AG04450 (cell line): ENCODE measurements at regions not wholly inside any gene's neighbourhood (a gene's known extent, or its start where the extent isn't known, plus 50 kb on each side); places are given as distances from the start of the nearest gene placed in this dataset.
A peak's percentile ranks its signal among the peaks of the same experiment; 100 is the strongest.

Experiments used
- CTCF ChIA-PET: fragments of 300-600, 350-600 bp; formaldehyde crosslinking; extraction: SDS; loops from one replicate; lab custom pipeline; 2022; ENCODE audit warnings: antibody characterized with exemption, inconsistent platforms; lab: Charles Lee
- POLR2A ChIA-PET: fragments of 350-600 bp; formaldehyde crosslinking; extraction: SDS; loops from one replicate; lab custom pipeline; 2021; ENCODE audit warnings: antibody characterized with exemption, inconsistent platforms; lab: Yijun Ruan, JAX
- DNase-seq: peaks from one replicate; pipeline ENCODE4 v3.0.0-alpha.2; 2011; ENCODE audit warnings: low read depth, low spot score
- H3K27ac ChIP-seq: one replicate; pipeline ENCODE4 v1.5.1; 2012; ENCODE audit warnings: low read depth, low read length, control low read depth
- H3K27me3 ChIP-seq: one replicate; pipeline ENCODE4 v1.6.0; 2012; ENCODE audit warnings: low read length; ENCODE audit not compliant: control insufficient read depth, insufficient read depth
- H3K4me3 ChIP-seq: 2 replicates; pipeline ENCODE4 v1.5.1; 2011; ENCODE audit warnings: mild to moderate bottlenecking, low read depth, low read length, control low read depth
- H3K9me3 ChIP-seq: 2 replicates; pipeline ENCODE4 v1.5.1; 2012; ENCODE audit warnings: low read length; ENCODE audit not compliant: control insufficient read depth, insufficient read depth
- CTCF ChIP-seq: IDR thresholded peaks from 2 replicates; pipeline ENCODE4 v1.5.1; 2011; ENCODE audit warnings: low read depth, low read length, control low read depth, inconsistent platforms

DNA sequence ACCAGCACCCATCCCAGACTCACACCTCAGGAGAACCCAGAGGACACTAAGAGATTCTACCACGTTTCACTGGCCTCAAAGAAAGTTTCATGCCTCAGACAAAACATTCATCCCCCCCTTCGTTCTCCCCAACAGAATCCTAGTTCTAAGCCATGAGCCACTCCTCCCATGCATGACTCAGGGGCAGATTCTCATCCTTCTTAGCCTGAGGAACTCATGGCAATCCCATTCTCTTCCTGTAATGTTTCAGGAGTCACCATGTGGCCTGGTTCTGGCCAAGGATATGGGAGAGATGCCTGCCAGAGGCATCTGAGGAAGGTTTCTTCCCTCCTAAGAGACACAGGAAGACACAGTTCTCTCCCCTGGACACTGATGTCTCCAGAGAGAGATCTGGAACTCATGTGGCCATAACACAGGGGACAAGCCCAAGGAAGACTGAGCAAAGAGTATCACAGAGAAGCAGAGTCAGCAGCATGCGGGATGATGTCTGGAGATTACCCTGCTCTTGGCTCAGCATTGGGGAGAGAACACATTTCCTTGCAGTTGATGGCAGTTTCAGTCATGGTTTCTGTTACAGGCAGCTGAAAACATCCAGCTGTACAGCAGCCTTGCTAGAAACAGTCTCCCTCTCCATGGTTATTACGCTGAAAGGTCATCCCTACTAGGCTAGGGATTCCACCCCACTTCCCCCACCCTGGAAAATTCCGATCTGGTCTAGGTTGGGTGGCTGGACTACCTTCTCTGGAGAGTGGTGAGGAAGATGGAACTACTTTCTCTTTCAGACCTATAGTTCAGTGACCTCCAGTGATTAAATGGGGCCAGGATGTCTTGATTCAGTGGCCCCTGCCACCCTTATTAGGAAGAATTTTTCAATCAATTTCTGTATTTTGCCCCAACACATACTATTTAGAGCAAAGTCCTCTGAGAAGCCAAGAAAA, 115.4 kb downstream of the ZNF608 start:
- no peak for DNase-seq
- POLR2A ChIA-PET: no interaction called here

DNA sequence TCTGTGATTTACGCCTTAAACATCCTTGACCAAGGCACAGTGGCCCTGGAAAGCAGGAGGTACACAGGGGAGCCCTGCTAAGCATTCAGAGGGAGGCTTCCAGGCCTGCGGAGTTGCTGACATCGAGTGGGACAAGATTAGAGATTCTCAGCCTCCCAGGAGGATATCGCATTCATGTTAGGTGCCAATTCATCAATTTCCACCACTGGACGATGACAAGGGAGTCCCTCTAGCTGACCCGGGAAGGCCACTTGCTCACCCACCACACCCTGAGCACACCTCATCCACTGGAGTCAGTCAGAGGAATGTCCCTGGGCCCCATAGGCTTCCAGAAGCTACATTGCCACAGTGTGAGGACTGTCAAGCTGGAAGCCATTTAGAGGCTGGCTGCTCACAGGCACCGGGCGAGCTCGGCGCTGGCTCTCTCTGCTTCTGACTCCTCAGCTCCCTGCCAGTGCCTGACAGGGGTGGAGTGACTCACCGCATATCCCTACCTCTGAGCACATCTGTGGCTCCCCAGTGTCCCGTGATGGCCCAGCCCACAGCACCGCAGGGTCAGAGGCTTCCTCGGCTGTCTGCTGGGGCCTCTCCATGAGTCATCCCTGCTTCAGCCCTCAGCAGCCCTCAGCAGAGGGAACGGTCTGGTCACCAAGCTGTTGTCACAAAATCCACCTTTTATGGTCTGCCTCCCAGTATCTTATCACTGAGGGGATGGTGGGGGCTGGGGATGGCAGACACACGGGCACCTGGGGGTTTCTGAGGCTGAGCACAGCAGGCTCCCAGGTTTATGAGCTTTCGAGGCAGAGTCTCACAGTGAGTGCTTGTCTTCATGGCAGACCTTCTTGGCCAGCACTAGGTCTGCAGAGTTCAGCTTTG, 117.5 kb downstream of the ZNF608 start:
- Histone ChIP-seq H3K27ac (peak overlapping the region; percentile 75), H3K27me3 (no peaks in the 10 kb centered on the region), H3K4me3 (no peak overlapping the region), H3K9me3 (no peaks in the 10 kb centered on the region)
- DNase-seq: peak; percentile 82
- no peak for TF ChIP-seq CTCF
- CTCF ChIA-PET: no interaction called here
- POLR2A ChIA-PET: interaction anchor here (1.2 kb wide), 1 partner anchor 15 kb away, joined by 5 read pairs; no protein-coding TSS in a partner anchor

More for the DNA sequence above, 115.4 kb downstream of the ZNF608 start:
- no peaks in the 10 kb centered on the region for H3K27me3 ChIP-seq
- no peaks in the 10 kb centered on the region for H3K9me3 ChIP-seq
- CTCF ChIA-PET: no interaction called here
- TF ChIP-seq CTCF: no peak
- no peak overlapping the region for H3K4me3 ChIP-seq
- no peak overlapping the region for H3K27ac ChIP-seq

DNA sequence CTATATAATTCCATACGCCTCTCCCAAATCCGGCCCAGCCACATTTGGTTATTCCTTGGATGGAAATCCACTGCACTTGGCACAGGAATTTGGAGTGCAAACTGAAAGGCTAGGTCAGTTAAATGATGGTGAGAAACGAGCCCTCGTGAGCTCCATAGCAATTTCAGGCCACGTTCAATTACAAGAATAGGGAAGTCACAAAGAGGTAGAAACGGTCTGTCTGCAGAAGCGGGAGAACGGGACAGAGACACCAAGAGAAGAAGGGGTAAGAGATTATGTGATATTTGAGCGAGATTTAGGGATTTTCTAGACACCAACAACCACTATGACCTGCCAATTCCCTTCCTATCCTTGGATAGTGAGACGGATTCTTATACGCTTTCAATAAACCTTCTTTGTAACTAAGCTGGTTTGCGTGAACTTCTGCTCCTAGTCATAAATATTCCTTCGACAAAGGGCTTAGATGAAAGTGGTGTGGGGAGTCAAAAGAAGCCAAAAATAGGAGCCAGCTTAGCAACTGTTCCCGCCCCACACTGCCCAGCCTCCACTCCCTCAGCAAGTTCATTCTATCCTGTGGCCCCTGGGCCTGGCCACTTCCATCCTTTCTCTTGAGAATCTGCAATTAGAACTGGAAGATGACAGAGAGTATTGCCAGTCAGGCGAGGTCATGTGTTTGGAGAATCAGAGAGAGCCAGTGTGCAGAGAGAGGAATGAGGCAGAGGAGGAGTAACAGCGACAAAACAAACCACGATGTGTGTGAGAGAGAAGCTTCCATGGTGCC, 118.4 kb downstream of the ZNF608 start:
- CTCF ChIA-PET: no interaction called here
- POLR2A ChIA-PET: no interaction called here
- no peak for TF ChIP-seq CTCF
- Histone ChIP-seq H3K27ac (no peak overlapping the region), H3K4me3 (no peak overlapping the region), H3K9me3 (no peaks in the 10 kb centered on the region), H3K27me3 (no peaks in the 10 kb centered on the region)
- DNase-seq: no peak

DNA sequence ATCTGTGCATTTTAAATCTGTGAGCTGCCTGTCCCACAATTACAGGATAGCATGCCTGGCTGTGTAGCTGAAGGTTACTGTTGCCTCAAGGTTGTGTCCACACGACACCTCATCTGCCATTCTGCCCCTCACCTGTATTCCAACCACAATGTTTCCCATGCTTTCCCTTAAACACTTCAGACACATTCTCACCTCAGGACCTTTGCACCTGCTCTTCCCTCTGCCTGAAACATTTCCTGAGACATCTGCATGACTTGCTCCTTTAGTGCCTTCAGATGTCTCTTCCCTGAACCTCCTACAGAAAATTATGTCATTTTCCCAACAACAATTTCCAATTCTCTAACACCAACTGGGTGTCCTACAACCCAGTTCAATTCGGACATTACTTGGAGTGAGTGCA, 120.4 kb downstream of the ZNF608 start:
- ChIA-PET POLR2A (no interaction called here), CTCF (no interaction called here)
- Histone ChIP-seq H3K27ac (no peak overlapping the region), H3K4me3 (no peak overlapping the region), H3K9me3 (no peaks in the 10 kb centered on the region), H3K27me3 (no peaks in the 10 kb centered on the region)
- no peak for TF ChIP-seq CTCF
- no peak for DNase-seq
